MM.1S (cell line): ENCODE measurements at regions not wholly inside any gene's neighbourhood (a gene's known extent, or its start where the extent isn't known, plus 50 kb on each side); places are given as distances from the start of the nearest gene placed in this dataset.

ENCODE experiments used
- DNase-seq: peaks from one replicate; pipeline ENCODE4 v3.0.0-alpha.2; 2015
- H2AFZ ChIP-seq: fragments of 300-600 bp; sonication (generic); 2 replicates; pipeline ENCODE4 v1.6.0; 2016; ENCODE audit warnings: antibody characterized with exemption, low read length
- H3F3A ChIP-seq: fragments of 300-600 bp; sonication (generic); 2 replicates; pipeline ENCODE4 v1.6.1; 2016; ENCODE audit warnings: mild to moderate bottlenecking, antibody characterized with exemption, low read length, moderate library complexity, mixed read lengths; ENCODE audit not compliant: insufficient read depth
- H3K27ac ChIP-seq: fragments of 300-600 bp; sonication (generic); 2 replicates; pipeline ENCODE4 v1.5.1; 2016; ENCODE audit warnings: mild to moderate bottlenecking, low read length
- H3K27me3 ChIP-seq: fragments of 300-600 bp; sonication (generic); replicated peaks from 2 replicates; pipeline ENCODE4 v1.6.0; 2016; ENCODE audit warnings: low read length; ENCODE audit not compliant: insufficient read depth
- H3K36me3 ChIP-seq: fragments of 300-600 bp; sonication (generic); replicated peaks from 2 replicates; pipeline ENCODE4 v1.6.1; 2016; ENCODE audit warnings: mild to moderate bottlenecking, low read length, mixed read lengths; ENCODE audit not compliant: insufficient read depth
- H3K4me1 ChIP-seq: fragments of 300-600 bp; sonication (generic); 2 replicates; pipeline ENCODE4 v1.6.1; 2016; ENCODE audit warnings: low read length, mixed read lengths
- H3K4me2 ChIP-seq: fragments of 300-600 bp; sonication (generic); 2 replicates; pipeline ENCODE4 v1.6.0; 2016; ENCODE audit warnings: low read depth, low read length
- H3K4me3 ChIP-seq: fragments of 300-600 bp; sonication (generic); 2 replicates; pipeline ENCODE4 v1.5.1; 2016; ENCODE audit warnings: low read length, mixed read lengths
- H3K79me2 ChIP-seq: fragments of 300-600 bp; sonication (generic); 2 replicates; pipeline ENCODE4 v1.6.1; 2016; ENCODE audit warnings: mixed run types, low read length, mixed read lengths
- H3K9ac ChIP-seq: fragments of 300-600 bp; sonication (generic); 2 replicates; pipeline ENCODE4 v1.6.1; 2016; ENCODE audit warnings: low read length, mixed read lengths
- H3K9me2 ChIP-seq: fragments of 300-600 bp; sonication (generic); replicated peaks from 2 replicates; pipeline ENCODE4 v1.6.1; 2016; ENCODE audit warnings: mild to moderate bottlenecking, low read length, mixed read lengths; ENCODE audit not compliant: insufficient read depth
- H3K9me3 ChIP-seq: fragments of 300-600 bp; sonication (generic); replicated peaks from 2 replicates; pipeline ENCODE4 v1.6.1; 2016; ENCODE audit warnings: mild to moderate bottlenecking, low read length, mixed read lengths; ENCODE audit not compliant: insufficient read depth
- H4K20me1 ChIP-seq: fragments of 300-600 bp; sonication (generic); 2 replicates; pipeline ENCODE4 v1.6.1; 2016; ENCODE audit warnings: mild to moderate bottlenecking, low read length, moderate library complexity, mixed read lengths; ENCODE audit not compliant: insufficient read depth
- EZH2 ChIP-seq: fragments of 300-600 bp; sonication (generic); optimal IDR thresholded peaks from 2 replicates; pipeline ENCODE3; 2017; ENCODE audit warnings: low read depth, mild to moderate bottlenecking, antibody characterized with exemption, low read length, mixed read lengths
- EZH2phosphoT487 ChIP-seq: fragments of 300-600 bp; sonication (generic); IDR thresholded peaks from 2 replicates; pipeline ENCODE4 v1.6.1; 2018; ENCODE audit warnings: antibody characterized with exemption, low read length
- TF ChIP-seq, protein P1 (sequence below): fragments of 300-600 bp; sonication (generic); IDR thresholded peaks from 2 replicates; pipeline ENCODE4 v1.5.1; 2016; ENCODE audit warnings: antibody characterized with exemption, low read length, mixed read lengths

DNA sequence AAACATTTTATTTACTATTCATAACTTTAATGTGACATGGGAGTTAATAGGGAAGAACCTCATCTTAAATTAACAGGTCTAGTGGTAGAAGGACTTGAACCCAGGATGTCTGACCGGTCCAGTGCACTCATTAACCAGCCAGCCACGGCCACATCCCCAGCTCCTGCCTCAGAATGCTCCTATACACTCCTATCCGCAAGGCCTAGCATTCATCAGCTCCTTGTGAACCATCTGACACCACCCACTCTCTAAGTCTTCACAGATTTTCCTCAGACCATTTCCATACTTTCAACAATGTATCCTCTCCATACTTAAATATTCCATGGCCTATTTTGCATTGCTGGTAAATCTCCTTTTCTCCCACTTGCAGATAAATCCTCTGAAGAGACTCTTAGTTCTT, 98.3 kb downstream of the KLF12 start:
- peaks cover 32% of the 10 kb centered on the region for H3K79me2 ChIP-seq
- H3F3A ChIP-seq = no peaks in the 10 kb centered on the region
- no peak for TF ChIP-seq EZH2
- H3K4me1 ChIP-seq = no peaks in the 10 kb centered on the region
- no peaks in the 10 kb centered on the region for H3K9me3 ChIP-seq
- no peaks in the 10 kb centered on the region for H3K9me2 ChIP-seq
- H2AFZ ChIP-seq = no peak overlapping the region
- no peaks in the 10 kb centered on the region for H3K27me3 ChIP-seq
- no peak for DNase-seq
- H3K4me3 ChIP-seq = no peak overlapping the region
- H3K9ac ChIP-seq = no peak overlapping the region
- no peaks in the 10 kb centered on the region for H4K20me1 ChIP-seq
- no peak overlapping the region for H3K4me2 ChIP-seq
- H3K27ac ChIP-seq = no peak overlapping the region
- H3K36me3 ChIP-seq = no peaks in the 10 kb centered on the region

DNA sequence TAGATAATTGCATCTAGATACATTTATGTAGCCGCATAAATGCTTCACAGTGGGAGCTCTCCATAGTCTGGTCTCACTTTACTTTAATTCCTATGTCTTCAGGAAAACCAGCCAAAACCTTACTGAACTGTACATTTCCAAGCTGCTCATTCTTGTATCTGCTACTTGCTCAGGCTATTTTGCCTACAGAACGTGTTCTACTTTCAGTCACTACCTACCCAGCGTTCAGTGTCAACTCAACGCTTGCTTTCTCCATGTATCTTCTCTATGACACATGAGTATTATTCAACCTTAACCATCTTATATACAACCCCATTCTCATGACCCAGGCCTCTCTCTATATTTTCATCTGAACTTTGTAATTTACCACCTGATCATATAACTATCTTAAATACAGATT, 101.9 kb downstream of the KLF12 start:
- no peak overlapping the region for H3K4me3 ChIP-seq
- DNase-seq = no peak
- H3K9me2 ChIP-seq = no peaks in the 10 kb centered on the region
- H3K9ac ChIP-seq = no peak overlapping the region
- TF ChIP-seq, protein P1, sequence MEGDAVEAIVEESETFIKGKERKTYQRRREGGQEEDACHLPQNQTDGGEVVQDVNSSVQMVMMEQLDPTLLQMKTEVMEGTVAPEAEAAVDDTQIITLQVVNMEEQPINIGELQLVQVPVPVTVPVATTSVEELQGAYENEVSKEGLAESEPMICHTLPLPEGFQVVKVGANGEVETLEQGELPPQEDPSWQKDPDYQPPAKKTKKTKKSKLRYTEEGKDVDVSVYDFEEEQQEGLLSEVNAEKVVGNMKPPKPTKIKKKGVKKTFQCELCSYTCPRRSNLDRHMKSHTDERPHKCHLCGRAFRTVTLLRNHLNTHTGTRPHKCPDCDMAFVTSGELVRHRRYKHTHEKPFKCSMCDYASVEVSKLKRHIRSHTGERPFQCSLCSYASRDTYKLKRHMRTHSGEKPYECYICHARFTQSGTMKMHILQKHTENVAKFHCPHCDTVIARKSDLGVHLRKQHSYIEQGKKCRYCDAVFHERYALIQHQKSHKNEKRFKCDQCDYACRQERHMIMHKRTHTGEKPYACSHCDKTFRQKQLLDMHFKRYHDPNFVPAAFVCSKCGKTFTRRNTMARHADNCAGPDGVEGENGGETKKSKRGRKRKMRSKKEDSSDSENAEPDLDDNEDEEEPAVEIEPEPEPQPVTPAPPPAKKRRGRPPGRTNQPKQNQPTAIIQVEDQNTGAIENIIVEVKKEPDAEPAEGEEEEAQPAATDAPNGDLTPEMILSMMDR = no peak
- TF ChIP-seq EZH2phosphoT487 (no peak), EZH2 (no peak)
- peaks cover 14% of the 10 kb centered on the region; the same call in 1 of the 2 replicates for H3K79me2 ChIP-seq
- H3K27ac ChIP-seq = no peak overlapping the region
- no peaks in the 10 kb centered on the region for H3K9me3 ChIP-seq
- no peak overlapping the region for H2AFZ ChIP-seq
- no peak overlapping the region for H3K4me2 ChIP-seq
- no peaks in the 10 kb centered on the region for H3K27me3 ChIP-seq
- no peaks in the 10 kb centered on the region for H3K36me3 ChIP-seq
- H4K20me1 ChIP-seq = no peaks in the 10 kb centered on the region
- H3K4me1 ChIP-seq = peaks cover 12% of the 10 kb centered on the region; the same call in 1 of the 2 replicates
- H3F3A ChIP-seq = peaks cover 7% of the 10 kb centered on the region

DNA sequence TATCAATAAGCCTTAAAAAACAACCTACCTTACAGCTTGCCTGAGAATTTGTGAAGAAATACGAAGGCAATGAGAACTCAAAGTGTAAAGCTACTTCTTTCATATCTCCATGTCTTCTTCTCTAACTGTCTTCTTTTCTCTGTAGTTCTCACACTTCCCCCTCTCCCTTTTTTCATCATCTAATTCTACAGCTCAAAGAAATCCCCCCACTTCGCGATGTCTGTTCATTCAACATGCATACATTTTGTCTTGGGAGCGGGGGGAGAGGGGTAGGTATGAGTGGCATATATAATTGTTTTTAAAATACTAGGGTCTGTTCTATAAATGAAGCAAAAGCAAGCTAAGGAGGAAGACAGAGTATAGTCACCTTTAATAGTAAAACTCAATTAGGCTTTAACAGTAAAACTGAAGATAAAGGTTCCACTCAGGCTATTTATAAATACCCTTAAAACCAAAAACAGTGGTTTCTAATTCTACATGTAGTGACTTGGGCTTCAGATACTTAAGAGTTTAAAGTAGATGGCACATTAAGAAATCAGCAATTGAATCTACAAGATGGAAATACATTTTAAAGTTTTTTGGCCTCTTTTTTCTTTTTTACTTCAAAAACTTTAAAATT, 106.9 kb downstream of the KLF12 start:
- Histone ChIP-seq H4K20me1 (no peaks in the 10 kb centered on the region), H3F3A (peaks cover 23% of the 10 kb centered on the region), H3K9me3 (no peaks in the 10 kb centered on the region), H3K4me3 (peak overlapping the region; percentile 60), H2AFZ (peak overlapping the region; percentile 33; the same call in 1 of the 2 replicates), H3K79me2 (peaks cover 49% of the 10 kb centered on the region), H3K9me2 (no peaks in the 10 kb centered on the region), H3K27ac (peak overlapping the region; percentile 84), H3K4me2 (peak overlapping the region; percentile 94), H3K9ac (peak overlapping the region; percentile 57), H3K4me1 (peaks cover 26% of the 10 kb centered on the region), H3K36me3 (no peaks in the 10 kb centered on the region), H3K27me3 (no peaks in the 10 kb centered on the region)
- peak; percentile 44 for DNase-seq
- TF ChIP-seq, protein P1 = no peak
- TF ChIP-seq EZH2phosphoT487 (no peak), EZH2 (no peak)

DNA sequence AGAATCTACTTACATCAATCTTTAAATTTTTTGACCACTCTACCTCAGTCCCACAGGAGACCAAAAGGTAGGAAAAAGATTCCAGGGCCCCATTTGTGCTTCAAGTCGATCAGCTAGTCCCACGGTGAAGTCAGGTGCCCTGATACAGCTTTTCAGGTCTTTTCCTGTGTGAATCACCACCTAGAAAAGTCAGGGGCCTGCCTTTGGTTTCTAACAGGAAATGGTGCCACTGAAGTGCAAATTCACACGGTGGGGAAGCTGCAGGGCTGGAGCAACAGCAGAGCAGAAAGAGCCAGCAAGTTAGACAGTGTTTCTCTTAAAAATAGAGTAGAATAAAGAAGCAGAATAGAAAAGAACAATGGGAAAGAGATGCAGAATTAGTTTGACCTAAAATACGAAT, 107.5 kb downstream of the KLF12 start:
- Histone ChIP-seq H3F3A (peaks cover 23% of the 10 kb centered on the region), H4K20me1 (no peaks in the 10 kb centered on the region), H3K9me2 (no peaks in the 10 kb centered on the region), H3K79me2 (peaks cover 50% of the 10 kb centered on the region), H3K27me3 (no peaks in the 10 kb centered on the region), H3K27ac (peak overlapping the region; percentile 84), H2AFZ (peak overlapping the region; percentile 33; the same call in 1 of the 2 replicates), H3K9ac (peak overlapping the region; percentile 57), H3K4me3 (peak overlapping the region; percentile 60), H3K36me3 (no peaks in the 10 kb centered on the region), H3K4me2 (peak overlapping the region; percentile 94), H3K4me1 (peaks cover 26% of the 10 kb centered on the region), H3K9me3 (no peaks in the 10 kb centered on the region)
- TF ChIP-seq EZH2phosphoT487 = no peak
- no peak for TF ChIP-seq EZH2
- TF ChIP-seq, protein P1 = no peak
- peak; percentile 86 for DNase-seq
